ENCODE measurements at regions not wholly inside any gene's neighbourhood (a gene's known extent, or its start where the extent isn't known, plus 50 kb on each side); places are given as distances from the start of the nearest gene placed in this dataset.

DNA sequence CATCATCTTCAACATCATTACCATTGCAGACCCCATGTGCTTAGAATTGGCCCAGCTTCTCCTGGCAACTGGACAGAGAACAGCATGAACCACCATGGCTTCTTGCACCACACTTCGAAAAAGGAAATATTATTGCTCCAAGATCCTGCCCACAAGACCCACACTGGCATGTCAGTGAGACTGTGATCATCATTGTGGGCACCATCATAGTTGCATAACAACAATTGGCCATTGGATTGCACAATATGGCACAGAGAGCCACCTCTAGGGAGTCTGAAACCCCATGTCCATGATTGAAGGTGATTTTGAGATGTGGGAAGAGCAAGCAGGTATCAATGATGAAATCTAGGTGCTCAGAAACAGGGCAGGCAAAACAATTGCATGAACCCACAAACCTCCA is 918.9 kb downstream of the GRID1 start:
- H3K36me3 Mint-ChIP-seq (ENCODE audit: low read depth), result peaks cover 5% of the 10 kb centered on the region; the same call in 2 of the 3 replicates
- H3K9me3 Mint-ChIP-seq, result peaks cover 92% of the 10 kb centered on the region
- TF ChIP-seq JUNB (IDR thresholded peaks at IDR 0.05; ENCODE audit: unreplicated experiment), result no peak
- TF ChIP-seq, protein P1, sequence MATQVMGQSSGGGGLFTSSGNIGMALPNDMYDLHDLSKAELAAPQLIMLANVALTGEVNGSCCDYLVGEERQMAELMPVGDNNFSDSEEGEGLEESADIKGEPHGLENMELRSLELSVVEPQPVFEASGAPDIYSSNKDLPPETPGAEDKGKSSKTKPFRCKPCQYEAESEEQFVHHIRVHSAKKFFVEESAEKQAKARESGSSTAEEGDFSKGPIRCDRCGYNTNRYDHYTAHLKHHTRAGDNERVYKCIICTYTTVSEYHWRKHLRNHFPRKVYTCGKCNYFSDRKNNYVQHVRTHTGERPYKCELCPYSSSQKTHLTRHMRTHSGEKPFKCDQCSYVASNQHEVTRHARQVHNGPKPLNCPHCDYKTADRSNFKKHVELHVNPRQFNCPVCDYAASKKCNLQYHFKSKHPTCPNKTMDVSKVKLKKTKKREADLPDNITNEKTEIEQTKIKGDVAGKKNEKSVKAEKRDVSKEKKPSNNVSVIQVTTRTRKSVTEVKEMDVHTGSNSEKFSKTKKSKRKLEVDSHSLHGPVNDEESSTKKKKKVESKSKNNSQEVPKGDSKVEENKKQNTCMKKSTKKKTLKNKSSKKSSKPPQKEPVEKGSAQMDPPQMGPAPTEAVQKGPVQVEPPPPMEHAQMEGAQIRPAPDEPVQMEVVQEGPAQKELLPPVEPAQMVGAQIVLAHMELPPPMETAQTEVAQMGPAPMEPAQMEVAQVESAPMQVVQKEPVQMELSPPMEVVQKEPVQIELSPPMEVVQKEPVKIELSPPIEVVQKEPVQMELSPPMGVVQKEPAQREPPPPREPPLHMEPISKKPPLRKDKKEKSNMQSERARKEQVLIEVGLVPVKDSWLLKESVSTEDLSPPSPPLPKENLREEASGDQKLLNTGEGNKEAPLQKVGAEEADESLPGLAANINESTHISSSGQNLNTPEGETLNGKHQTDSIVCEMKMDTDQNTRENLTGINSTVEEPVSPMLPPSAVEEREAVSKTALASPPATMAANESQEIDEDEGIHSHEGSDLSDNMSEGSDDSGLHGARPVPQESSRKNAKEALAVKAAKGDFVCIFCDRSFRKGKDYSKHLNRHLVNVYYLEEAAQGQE (IDR thresholded peaks at IDR 0.05; ENCODE audit: unreplicated experiment), result no peak
- TF ChIP-seq ZNF114 (CRISPR knock-in tag; IDR thresholded peaks at IDR 0.05), result no peak
- TF ChIP-seq POLR2AphosphoS5 (IDR thresholded peaks at IDR 0.05; ENCODE audit: low read depth), result no peak
- TF ChIP-seq EZH2phosphoT487 (IDR thresholded peaks at IDR 0.05; ENCODE audit: unreplicated experiment), result no peak
- no peak for TF ChIP-seq NANOG (IDR thresholded peaks at IDR 0.05; ENCODE audit: borderline replicate concordance)
- no peak for TF ChIP-seq STAT1 (IDR thresholded peaks at IDR 0.05; ENCODE audit: unreplicated experiment)
- TF ChIP-seq ETS1 (IDR thresholded peaks at IDR 0.05), result no peak
- no peak for TF ChIP-seq CTCF (conservative IDR thresholded peaks at IDR 0.05; ENCODE audit: low read depth in 2 of 2)
- TF ChIP-seq EZH2 (IDR thresholded peaks at IDR 0.05; ENCODE audit: low read depth, unreplicated experiment), result no peak
- TF ChIP-seq CREB1 (CRISPR knock-in tag; IDR thresholded peaks at IDR 0.05; ENCODE audit: low read depth), result no peak
- no peak for TF ChIP-seq ZNF462 (CRISPR knock-in tag; IDR thresholded peaks at IDR 0.05)
- TF ChIP-seq ZNF331 (CRISPR knock-in tag; IDR thresholded peaks at IDR 0.05; ENCODE audit: low read depth), result no peak
- Histone ChIP-seq H3F3A (replicated peaks; ENCODE audit: low read depth) (no peaks in the 10 kb centered on the region), H3K4me2 (no peak overlapping the region), H3K27me3 (ENCODE audit: insufficient read depth) (no peaks in the 10 kb centered on the region), H3K4me1 (ENCODE audit: insufficient read depth) (no peaks in the 10 kb centered on the region), H4K20me1 (replicated peaks; ENCODE audit: insufficient read depth) (no peaks in the 10 kb centered on the region), H3K9me2 (ENCODE audit: insufficient read depth) (no peaks in the 10 kb centered on the region), H3K79me2 (replicated peaks; ENCODE audit: insufficient read depth) (no peaks in the 10 kb centered on the region), H3K4me3 (no peak overlapping the region), H3K27ac (ENCODE audit: low read depth) (no peak overlapping the region), H3K36me3 (ENCODE audit: insufficient read depth) (no peaks in the 10 kb centered on the region), H2AFZ (no peak overlapping the region)
- no peak overlapping the region for H3K4me3 Mint-ChIP-seq
- peaks cover 2% of the 10 kb centered on the region; the same call in 1 of the 3 replicates for H3K4me1 Mint-ChIP-seq
- DNase-seq (ENCODE audit: low spot score) (no peak), ATAC-seq (no peak)
- peaks cover 2% of the 10 kb centered on the region for H3K27me3 Mint-ChIP-seq (ENCODE audit: insufficient read depth, low read depth, poor library complexity)
- H3K27ac Mint-ChIP-seq, result no peak overlapping the region

Measured in GM23338 (cell line).